Epidermal melanocyte (primary cell): ENCODE measurements at regions not wholly inside any gene's neighbourhood (a gene's known extent, or its start where the extent isn't known, plus 50 kb on each side); places are given as distances from the start of the nearest gene placed in this dataset.
"Not testable (repeated sequence)": the region's sequence is repeated elsewhere in the genome, so short reads cannot be mapped to it uniquely, and the experiment has no call there.

Experiments
- DNase-seq: peaks from one replicate; pipeline ENCODE4 v3.0.0; 2011; ENCODE audit warnings: low spot score; ENCODE audit not compliant: insufficient read length

DNA sequence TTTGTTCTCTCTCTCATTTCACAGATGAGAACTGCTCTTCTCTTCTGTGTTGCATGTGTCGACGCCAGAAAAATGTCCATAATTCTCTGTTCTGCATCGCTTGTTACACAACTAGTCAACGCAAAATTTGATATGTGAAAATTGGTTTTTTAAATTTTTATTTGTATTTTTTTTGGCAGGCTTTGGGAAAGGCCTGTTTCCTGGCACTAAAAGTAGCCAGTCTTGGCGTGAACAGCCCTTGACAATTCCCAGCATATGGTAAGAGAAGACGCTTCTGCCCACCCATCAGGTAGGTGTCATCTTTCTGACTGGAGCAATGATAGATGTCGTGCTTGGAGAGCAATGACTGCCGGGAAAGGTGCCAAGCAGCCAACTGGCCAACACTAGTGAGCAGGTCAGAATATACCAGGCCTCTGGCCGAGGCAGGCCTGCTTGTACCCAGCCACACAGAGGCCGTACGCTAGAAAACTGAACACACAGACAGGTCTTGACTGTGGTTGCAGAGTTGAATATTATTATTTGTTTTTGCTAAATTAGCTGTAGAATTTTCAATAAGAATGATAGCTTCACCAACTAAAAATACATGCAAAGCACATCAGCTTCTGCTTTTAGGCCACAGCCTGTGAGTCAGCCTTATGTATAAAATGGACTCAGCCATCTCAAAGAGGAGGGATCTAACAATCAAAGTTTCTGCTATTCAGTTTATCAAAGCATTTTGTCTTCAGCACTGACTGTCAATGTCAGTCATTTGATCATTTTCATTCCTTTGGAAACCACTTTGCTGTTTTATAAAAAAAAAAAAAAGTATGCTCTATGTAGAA is 837.5 kb downstream of the MCTP2 start:
- DNase-seq = no peak

DNA sequence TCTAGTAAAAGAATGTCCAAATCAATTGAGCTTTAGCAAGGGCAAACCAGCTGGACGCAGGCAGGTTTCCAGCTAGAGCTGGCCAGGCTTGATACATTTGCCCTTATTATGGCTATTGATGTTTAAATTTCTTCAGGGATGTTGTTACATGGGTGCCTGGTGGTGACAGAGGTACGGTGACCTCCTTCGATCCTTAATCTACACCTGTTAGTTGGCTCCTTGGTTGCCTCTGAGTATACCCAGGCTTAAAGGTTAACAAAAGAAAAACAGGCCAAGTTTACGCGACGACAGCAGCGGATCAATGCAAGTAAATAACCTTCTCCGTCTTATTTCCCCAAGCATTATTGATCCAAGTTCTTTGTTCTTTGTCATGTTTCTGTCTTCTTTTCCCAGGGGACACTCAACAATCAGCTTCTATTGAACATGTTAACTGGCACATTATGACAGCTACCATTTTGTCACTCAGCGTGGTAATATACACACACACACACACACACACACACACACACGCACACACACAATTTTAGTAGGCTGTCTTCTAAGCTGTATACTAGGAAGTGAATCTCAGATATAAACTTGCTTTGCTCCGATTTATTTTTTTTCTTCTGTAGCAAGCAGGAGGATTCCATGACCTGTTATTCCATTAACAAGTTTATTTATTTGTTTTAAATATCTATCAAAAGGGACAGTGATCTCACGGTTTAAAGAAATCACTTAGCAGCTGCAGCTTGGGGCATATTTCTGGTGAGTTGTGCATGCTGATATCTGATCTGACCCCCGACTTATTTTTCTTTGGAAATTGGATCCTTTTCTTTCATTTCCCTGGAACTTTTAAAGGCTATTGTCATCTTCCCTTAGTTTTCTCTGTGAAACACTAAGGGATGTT is 844.7 kb downstream of the MCTP2 start:
- DNase-seq = no peak

DNA sequence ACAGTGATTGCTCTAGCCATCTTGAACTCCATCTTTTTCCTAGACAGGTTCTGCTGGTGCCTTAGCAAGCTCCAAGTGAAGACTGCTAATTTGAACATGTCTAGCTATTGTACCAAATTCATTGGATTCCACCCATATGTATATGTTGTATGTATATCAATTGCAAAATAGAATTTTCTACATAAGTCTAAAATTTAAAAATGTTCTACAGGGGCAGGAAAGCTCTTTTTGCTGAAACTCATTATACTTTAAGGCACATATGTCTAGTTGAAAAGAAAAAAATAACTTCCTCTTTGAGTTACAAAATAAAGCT is 845.3 kb downstream of the MCTP2 start:
- no peak for DNase-seq

DNA sequence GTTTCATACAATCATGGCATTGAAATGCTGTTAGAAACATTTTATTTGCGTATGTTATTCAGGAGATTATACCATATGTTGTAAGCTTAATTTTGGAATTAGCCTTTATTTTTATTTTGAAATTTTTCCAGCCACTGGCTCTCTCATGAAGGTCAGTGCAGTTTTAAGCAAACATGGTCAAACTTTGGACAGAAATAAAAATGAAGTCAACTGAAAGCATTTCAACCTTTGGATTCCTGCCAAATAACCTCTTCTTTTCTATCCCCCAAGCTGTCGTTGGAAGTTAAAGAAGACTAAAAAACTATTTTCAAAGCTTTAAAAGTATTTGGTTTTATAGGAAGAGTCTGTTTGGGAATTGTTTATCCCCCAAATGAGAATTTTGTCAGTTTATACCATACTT is 846.6 kb downstream of the MCTP2 start:
- DNase-seq = no peak

DNA sequence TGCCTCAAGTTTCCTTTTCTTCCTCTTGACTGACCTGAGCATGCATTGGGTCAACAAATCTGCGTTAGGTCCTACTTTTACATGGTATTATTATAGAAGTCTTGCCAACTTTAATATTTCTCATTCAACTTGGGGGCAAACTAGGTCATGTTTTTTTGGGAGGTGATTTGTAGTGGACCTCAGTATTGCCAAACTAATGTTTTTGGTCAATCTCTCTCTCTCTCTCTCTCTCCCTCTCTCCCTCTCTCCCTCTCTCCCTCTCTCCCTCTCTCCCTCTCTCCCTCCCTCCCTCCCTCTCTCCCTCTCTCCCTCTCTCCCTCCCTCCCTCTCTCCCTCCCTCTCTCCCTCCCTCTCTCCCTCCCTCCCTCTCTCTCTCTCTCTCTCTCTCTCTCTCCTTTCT is 848.9 kb downstream of the MCTP2 start:
- DNase-seq = not testable (repeated sequence)

DNA sequence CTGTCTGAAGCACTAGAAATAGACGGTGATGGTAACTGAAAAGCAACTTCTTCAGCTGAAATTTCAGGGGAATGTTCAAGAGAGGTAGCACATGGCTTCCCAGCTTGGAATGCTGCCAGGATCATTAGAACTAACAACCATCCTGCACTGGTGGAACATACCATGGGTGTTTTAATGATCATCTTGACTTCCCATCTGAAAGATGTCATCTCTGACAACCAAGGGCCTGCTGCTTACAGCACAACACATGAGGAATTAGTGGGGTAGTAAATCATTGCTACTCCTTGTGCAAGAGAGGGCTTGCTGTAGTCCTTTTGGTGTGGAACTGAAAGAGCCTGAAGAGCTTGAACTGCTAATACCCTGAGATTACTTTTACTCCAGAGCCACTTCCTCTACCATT is 853.7 kb downstream of the MCTP2 start:
- no peak for DNase-seq

DNA sequence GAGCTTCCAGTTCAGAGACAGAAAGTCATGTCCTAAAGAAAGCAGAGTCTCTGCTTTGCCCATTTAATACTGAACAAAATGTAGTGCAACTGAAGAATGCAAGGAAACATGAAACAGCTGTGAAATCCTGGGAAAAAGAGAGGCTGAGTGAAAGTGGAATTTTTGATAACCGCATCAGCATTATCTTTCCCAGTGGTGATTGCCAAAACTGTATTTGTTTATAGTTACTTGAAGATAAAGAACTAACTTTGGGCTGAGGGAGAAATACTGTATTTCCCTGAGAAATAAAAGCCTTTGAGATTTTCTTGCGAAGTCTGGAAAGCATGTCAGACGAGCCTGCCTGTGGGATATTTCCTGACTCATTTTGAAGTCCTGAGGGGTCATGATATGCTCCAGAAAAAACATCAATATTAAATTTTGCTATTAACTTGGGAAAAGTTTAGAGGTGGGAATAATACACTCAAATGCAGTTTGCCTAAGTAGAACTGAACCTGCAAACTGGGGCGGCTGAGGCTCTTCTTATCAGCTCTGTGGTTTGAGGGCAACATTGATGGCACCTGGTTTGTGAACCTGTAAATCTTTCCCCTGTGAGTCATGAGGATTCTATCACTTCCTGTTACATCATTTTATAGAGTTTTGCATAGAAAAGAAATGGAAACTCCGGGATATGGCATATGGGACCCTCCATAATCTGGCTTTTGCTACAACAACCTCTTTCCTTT is 855.3 kb downstream of the MCTP2 start:
- no peak for DNase-seq

DNA sequence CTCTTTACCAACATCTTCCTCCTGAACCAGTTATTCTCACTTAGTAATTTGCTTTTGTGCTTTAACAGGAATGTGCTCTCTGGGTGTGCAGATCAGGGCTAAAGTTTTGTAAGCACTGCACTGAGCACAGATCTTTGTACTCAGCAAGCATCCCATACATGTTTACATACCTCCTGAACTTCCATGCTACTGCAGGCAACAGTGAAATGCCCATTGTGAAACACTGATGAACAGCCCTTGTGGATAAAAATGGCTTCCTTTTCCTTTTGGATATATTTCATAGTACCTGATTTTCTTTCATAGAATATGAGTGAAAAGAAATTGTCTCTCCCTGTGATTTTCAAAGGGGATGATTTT is 855.9 kb downstream of the MCTP2 start:
- DNase-seq = no peak

DNA sequence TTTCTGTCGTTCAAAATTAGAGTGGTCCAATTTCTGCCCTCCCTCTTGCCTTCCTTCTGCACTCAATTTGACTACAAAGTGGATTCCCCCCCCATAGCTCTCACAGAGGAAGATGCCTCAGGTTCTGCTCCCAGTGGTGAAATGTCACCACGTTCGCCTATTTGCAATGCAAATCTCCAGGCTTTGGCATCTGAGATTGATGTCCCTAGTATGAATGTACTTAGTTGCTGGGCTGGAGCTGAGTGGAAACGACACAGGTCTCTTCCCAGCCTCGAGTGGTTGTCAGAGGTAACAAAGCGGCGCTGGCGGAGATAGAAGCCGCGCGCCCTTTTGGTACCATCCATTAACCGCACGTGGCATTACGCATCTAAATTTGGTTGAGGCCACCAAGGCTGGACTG is 860.1 kb downstream of the MCTP2 start:
- no peak for DNase-seq

DNA sequence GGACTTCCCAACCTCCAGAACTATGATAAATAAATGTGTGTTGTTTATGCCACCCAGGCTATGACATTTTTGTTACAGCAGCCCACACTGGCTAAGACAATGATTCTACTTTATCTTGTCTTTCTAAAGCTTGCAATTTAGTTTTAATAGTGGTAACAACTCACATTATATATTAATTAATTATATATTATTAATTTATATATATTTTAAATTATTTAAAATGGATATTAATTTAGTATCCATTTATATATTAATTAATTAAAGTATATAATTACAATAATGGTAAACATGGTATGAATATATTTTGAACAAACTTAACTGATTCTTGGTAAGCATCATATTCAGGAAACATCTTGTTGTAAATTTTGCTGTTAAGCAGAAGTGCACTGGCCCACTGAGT is 863.9 kb downstream of the MCTP2 start:
- no peak for DNase-seq

DNA sequence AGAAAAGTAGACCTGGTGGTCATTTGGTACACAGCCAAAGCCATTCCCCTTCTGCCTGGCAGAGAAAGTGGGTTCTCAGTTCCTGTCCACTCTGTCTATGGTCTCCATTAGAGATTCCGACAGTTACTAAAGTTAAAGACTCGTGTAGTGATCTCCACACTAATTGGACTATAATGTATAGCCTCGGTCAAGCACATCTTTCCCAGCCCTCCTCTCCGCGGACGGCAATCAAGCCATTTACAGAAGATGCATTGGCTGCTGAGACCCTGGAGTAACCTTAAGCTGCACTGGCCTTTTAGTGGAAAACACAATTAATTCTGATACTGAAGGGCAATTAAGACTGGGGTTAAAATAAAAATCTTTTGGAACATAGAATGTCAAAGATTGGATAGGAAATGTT is 865.3 kb downstream of the MCTP2 start:
- no peak for DNase-seq

DNA sequence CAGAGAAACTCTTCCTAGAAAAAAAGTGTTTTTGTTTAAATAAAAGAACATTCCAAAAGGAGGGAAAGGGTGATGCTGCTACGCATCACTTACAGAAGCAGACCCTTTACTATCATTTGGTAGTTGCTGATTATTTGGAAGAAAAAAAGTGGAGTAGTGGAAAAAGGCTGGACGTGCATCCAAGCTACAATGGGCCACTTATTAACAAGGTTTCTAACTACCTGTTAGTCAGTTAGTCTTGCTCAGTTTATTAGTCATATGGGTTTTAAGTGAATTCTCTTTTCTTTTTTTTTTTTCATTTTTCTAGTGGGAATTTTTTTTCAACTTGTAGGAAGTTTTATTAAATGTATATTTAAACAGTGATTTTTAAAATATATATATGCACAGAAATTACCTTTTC is 866.0 kb downstream of the MCTP2 start:
- no peak for DNase-seq

DNA sequence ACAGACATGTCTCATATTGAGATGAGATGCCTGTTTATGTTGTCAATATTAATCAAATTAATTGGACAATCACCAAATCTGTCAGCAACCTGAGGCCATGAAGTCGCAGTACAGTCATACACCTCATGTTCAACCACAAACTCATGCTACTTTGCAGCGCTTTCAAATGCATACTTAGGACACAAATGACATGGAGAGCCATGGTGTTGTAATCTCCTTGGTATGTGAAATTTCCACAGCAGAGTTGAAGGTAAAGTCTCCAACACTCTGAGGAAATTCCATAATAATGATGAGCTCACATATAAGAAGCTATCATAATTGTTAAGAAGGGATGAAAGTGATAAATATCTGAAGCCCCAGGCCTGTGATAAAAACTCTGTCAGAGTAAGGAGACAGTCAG is 873.9 kb downstream of the MCTP2 start:
- no peak for DNase-seq

DNA sequence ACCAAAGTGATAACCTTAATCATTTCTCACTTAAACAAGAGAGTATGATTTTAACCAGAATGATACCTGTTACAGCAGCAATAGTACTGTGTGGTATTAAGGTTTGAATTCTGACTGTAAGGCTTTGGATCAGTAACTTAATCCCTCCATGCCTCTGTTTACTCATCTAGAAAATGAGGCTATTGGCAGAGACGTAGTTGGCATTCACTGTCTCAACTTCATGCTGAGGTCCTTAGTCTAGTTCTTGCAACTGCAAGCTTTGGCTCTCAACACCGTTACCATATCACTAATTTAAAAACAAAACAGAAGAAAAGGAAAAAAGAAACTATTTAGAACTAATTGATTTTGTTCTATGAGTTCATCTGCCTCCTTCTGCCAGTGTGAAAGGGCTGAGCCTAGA is 875.4 kb downstream of the MCTP2 start:
- no peak for DNase-seq

DNA sequence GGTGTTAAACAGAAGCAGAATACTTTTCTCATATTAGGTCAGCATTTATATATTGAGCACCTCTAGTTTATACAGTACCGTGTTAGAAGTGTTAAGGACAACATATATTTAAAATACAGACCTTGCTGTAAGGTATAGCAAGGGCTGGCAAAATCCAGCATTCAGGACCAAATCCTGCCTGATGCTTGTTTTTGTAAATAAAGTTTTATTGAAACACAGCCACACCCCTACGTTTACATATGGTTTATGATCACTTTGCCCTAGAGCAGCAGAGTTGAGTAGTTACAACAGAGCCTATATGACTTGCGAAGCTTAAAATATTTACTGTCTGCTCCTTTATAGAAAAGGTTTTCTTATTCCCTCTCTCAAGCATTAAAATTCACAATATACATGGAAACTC is 877.3 kb downstream of the MCTP2 start:
- DNase-seq = no peak

DNA sequence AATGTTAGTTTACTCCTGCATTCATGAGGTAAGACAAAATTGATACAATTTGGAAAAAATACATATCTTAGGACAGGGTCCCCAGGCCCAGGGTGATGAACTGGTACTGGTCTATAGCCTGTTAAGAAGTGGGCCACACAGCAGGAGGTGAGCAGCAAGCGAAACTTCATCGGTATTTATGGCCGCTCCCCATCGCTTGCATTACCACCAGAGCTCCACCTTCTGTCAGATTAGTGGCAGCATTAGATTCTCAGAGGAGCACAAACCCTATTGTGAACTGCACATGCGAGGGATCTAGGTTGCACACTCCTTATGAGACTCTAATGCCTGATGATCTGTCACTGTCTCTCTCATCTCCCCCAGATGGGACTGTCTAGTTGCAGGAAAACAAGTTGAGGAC is 880.6 kb downstream of the MCTP2 start:
- DNase-seq = no peak

DNA sequence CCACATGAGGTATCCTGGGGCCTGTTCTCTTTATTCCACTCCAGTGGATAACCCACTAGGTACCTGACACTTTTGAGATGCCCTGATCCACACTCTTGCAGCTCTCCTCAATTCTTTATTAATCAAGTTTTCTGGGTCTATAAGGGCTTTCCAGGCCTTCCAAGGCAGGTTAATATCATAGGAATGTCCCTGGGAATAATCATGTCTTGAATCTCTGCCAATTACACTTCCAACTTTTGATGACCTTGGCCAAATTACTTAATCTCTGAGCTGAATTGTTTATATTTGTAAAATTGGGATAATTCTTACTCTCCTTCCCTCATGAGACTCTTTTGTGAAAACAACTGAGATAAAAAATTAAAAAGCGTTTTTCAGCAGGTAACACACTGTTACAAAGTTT is 881.7 kb downstream of the MCTP2 start:
- no peak for DNase-seq

DNA sequence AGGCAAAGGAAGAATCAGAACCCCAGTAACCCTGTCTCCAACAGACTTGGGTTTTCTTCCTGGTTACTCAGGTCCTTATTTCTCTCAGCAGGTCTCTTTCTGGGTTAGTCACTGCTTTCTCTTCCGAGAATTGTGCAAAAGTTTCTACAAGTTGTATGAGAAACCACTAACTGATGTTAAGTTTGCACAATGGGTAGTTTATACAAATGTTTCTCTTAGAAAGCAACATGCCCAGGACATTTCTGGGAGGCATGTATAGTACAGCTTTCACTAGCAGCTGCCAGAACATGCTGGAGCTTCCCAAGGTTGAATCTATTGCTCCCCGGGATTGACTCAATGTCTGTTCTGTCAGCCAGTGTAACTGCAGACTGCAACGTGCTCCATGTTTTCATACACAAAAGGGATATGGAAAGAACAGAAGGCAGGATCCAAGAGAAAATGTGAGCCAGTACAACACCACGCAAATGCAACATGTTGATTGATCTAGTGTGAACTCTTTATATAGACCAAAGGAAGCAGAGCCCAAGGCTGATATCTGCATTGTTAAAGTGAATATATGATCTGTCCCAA is 887.8 kb downstream of the MCTP2 start:
- DNase-seq = no peak

DNA sequence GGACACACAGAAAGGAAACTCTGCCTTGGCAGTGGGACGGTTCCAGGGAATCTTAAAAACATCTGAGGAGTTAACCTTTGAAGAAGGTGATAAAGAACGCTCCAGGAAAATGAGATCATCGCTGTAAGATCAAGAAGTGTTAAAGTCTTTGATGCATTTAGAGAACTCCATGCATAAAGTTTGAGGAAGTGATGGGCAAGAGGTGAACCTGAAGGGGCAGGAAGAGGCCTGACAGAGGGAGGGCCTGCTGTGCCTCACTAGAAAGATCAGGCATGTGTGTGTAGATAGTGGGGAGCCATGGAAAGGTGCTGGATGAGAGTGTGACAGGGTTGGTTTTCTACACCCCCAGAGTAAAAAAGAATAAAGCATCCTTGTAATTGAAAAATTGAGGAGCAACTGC is 889.2 kb downstream of the MCTP2 start:
- no peak for DNase-seq

DNA sequence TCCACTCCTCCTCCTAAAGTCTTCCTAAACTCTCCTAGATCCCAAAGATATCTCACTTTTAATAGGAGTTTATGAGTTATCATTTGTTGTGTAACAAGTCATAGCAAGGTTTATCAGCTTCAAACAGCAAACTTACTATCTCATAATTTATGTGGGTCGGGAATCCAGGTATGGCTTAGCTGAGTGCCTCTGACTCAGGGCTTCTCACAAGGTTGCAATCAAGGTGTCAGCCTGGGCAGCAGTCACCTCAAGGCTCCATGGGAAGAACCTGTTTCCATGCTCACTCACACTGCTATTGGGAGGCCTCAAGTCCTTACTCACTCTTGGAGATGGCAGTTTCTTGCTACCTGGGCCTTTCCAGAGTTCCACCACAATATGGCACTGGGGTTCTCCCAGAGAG is 889.8 kb downstream of the MCTP2 start:
- no peak for DNase-seq

DNA sequence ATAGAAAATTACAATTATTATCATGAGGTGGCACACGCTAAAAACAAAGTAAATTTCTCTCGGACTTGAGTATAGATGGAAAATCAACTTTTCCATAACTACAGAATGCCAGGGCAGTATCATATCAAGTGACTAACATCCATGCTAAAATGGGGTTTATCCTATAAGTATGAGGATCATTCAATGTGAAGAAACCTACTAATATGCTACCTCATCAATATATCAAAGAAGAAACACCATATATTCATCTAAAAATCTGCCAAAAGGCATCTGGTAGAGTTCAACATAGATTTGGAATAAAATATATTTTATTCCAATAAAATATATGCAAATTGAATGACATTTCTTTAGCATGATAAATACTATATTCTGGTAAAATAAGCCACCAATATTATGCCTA is 894.4 kb downstream of the MCTP2 start:
- DNase-seq = no peak

DNA sequence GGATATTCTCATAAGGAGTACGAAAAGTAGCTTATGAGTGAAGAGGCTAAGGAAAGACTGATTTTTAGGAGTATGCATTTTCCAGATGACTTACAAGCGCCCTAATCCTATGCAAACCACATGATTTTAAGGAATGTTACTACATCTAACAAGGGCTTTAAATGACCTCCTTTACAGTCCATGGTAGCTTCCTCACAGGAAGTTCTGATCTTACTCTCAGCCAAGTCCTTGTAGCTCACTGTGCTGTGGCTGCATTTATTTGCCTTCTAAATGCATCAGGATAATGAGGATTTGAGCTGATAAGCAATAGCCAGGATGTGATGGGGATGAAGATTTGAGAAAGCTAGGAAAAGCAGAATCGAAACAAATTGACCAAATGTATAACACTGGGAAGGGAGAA is 896.0 kb downstream of the MCTP2 start:
- no peak for DNase-seq
